Effector CD4-positive, alpha-beta T cell (primary cell): ENCODE measurements at regions not wholly inside any gene's neighbourhood (a gene's known extent, or its start where the extent isn't known, plus 50 kb on each side); places are given as distances from the start of the nearest gene placed in this dataset.

Source experiments
- DNase-seq: peaks from one replicate; pipeline ENCODE4 v3.0.0-alpha.2; 2020

DNA sequence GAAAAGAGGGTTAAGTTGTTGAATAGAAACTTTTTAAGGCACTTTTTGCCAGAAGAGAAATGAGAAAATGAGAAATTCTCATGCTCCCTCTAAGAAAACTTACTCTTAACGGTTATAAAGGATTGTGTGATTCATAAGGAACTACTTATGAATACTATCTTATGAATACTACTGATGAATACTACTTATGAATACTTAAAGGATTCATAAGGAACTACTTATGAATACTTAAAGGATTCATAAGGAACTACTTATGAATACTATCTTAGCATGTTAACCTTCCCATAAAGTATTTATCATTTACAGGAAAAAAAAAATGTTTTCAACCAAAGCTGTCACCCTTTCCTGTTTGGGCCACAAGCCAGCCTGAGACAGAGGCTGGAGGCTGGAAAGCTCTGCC, 53.1 kb upstream of the UCN3 start:
- no peak for DNase-seq

DNA sequence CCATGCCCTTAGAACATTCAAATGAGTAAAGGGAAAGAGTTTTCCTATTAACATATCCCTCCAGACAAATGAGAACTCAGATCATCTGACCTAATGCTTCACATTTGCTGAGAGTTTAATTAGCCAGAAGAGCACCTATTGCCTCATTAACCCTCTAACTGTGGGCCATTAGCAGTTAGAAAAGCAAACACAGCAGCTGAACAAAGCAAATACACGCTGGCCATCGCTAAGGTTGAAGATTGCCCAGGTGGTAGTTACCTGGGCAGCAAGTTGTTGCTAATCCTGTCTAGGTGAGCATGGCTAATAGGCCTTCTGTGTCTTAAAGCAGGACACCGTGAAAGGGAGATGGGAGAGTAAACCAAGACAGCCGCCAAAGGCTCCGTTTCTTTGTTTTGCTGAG, 49.9 kb upstream of the UCN3 start:
- no peak for DNase-seq
